NCI-H2196 treated with DMSO at 0.1 percent for 48 hours (cell line): ENCODE measurements at regions not wholly inside any gene's neighbourhood (a gene's known extent, or its start where the extent isn't known, plus 50 kb on each side); places are given as distances from the start of the nearest gene placed in this dataset.
A peak's percentile ranks its signal among the peaks of the same experiment; 100 is the strongest.
"Not testable (repeated sequence)": the region's sequence is repeated elsewhere in the genome, so short reads cannot be mapped to it uniquely, and the experiment has no call there.

Source experiments
- DNase-seq: peaks from one replicate; lab custom pipeline; 2025; ENCODE audit not compliant: unreplicated experiment; lab: John Stamatoyannopoulos, UW

GRCh38 chr2:129923265-129924091, 56.0 kb upstream of the RAB6C start:
- DNase-seq = peak; percentile 35

- DNase-seq = not testable (repeated sequence)
Measured at GRCh38 chr2:129924115-129924514, 55.4 kb upstream of the RAB6C start.

GRCh38 chr2:129925381-129925780, 54.1 kb upstream of the RAB6C start:
- DNase-seq = no peak

- no peak for DNase-seq
Measured at GRCh38 chr2:129927696-129928095, 51.8 kb upstream of the RAB6C start.

GRCh38 chr2:129929321-129930290, 49.9 kb upstream of the RAB6C start:
- DNase-seq = no peak
